SK-N-SH (cell line): ENCODE measurements at regions not wholly inside any gene's neighbourhood (a gene's known extent, or its start where the extent isn't known, plus 50 kb on each side); places are given as distances from the start of the nearest gene placed in this dataset.

Experiments
- CTCF ChIA-PET: fragments of 300-600, 350-600 bp; formaldehyde crosslinking; extraction: SDS; loops from one replicate; lab custom pipeline; 2021; lab: Yijun Ruan, JAX
- POLR2A ChIA-PET: fragments of 350-600 bp; sonication (Branson Sonifier 250); formaldehyde crosslinking; extraction: SDS; loops from one replicate; lab custom pipeline; 2020; ENCODE audit warnings: antibody characterized with exemption, inconsistent platforms; lab: Yijun Ruan, JAX
- DNase-seq: peaks from one replicate; pipeline ENCODE4 v3.0.0; 2012
- H2AFZ ChIP-seq: fragments of 200-600 bp; sonication (generic); 2 replicates; pipeline ENCODE4 v1.8.1; 2016; ENCODE audit warnings: antibody characterized with exemption, mild to moderate bottlenecking, low read depth
- H3F3A ChIP-seq: fragments of 200-600 bp; sonication (generic); replicated peaks from 2 replicates; pipeline ENCODE3; 2016; ENCODE audit warnings: antibody characterized with exemption, mild to moderate bottlenecking; ENCODE audit not compliant: insufficient read depth
- H3K27ac ChIP-seq, 2 experiments: fragments of 200-500 bp in 1 of 2; fragments of 200-600 bp in 1 of 2; sonication (Bioruptor generic) in 1 of 2; sonication (generic), shearing (Covaris generic) in 1 of 2; 2 replicates each; pipeline versions ENCODE4 v1.5.1 to v1.6.1; 2014 to 2016; ENCODE audit warnings: low read depth in 2 of 2, inconsistent platforms in 1 of 2, low read length in 1 of 2, mild to moderate bottlenecking in 1 of 2, mixed read lengths in 1 of 2
- H3K27me3 ChIP-seq: fragments of 200-600 bp; sonication (generic), shearing (Covaris generic); 2 replicates; pipeline ENCODE4 v1.6.1; 2016; ENCODE audit warnings: mixed run types; ENCODE audit not compliant: insufficient read depth
- H3K36me3 ChIP-seq, 2 experiments: fragments of 200-500 bp in 1 of 2; fragments of 200-600 bp in 1 of 2; sonication (Bioruptor generic) in 1 of 2; sonication (generic) in 1 of 2; replicated peaks in 1 of 2; 2 replicates each; pipeline versions ENCODE3 to v1.5.1; 2014 to 2016; ENCODE audit warnings: low read length in 1 of 2, mild to moderate bottlenecking in 1 of 2; ENCODE audit not compliant: insufficient read depth in 2 of 2, control insufficient read depth in 1 of 2
- H3K4me1 ChIP-seq, 2 experiments: fragments of 200-500 bp in 1 of 2; fragments of 200-600 bp in 1 of 2; sonication (Bioruptor generic) in 1 of 2; sonication (generic), shearing (Covaris generic) in 1 of 2; 2 replicates each; pipeline versions ENCODE4 v1.5.1 to v1.6.1; 2014 to 2016; ENCODE audit warnings: low read depth in 1 of 2, low read length in 1 of 2, mixed run types in 1 of 2; ENCODE audit not compliant: insufficient read depth in 2 of 2, control insufficient read depth in 1 of 2
- H3K4me2 ChIP-seq: fragments of 200-600 bp; sonication (generic), shearing (Covaris generic); 2 replicates; pipeline ENCODE4 v1.6.1; 2017; ENCODE audit warnings: mixed run types
- H3K4me3 ChIP-seq, 2 experiments: fragments of 200-500 bp in 1 of 2; fragments of 200-600 bp in 1 of 2; sonication (Bioruptor generic) in 1 of 2; sonication (generic), shearing (Covaris generic) in 1 of 2; 2 replicates each; pipeline versions ENCODE4 v1.5.1 to v1.8.1; 2014 to 2016; ENCODE audit warnings: low read depth in 2 of 2, inconsistent platforms in 1 of 2, low read length in 1 of 2, mild to moderate bottlenecking in 1 of 2, mixed read lengths in 1 of 2, moderate library complexity in 1 of 2
- H3K79me2 ChIP-seq: fragments of 200-600 bp; sonication (generic); 2 replicates; pipeline ENCODE4 v1.8.1; 2017; ENCODE audit warnings: mild to moderate bottlenecking; ENCODE audit not compliant: insufficient read depth
- H3K9ac ChIP-seq: fragments of 200-600 bp; sonication (generic); 2 replicates; pipeline ENCODE4 v1.6.1; 2017; ENCODE audit warnings: mixed run types
- H3K9me2 ChIP-seq: fragments of 200-600 bp; sonication (generic); 2 replicates; pipeline ENCODE4 v1.6.1; 2017; ENCODE audit warnings: mixed run types
- H3K9me3 ChIP-seq: fragments of 200-600 bp; sonication (generic); 2 replicates; pipeline ENCODE4 v1.6.1; 2017; ENCODE audit warnings: mixed run types, mild to moderate bottlenecking, moderate library complexity
- H4K20me1 ChIP-seq: fragments of 200-600 bp; sonication (generic); 2 replicates; pipeline ENCODE4 v1.6.1; 2017; ENCODE audit warnings: mild to moderate bottlenecking, mixed run types; ENCODE audit not compliant: insufficient read depth
- CTCF ChIP-seq: fragments of 200-600 bp; sonication (generic); IDR thresholded peaks from 2 replicates; pipeline ENCODE4 v1.6.1; 2017; ENCODE audit warnings: antibody characterized with exemption, mild to moderate bottlenecking, moderate library complexity
- EP300 ChIP-seq, 2 experiments: IDR thresholded peaks; 2 replicates each; pipeline versions ENCODE4 v1.4.0 to v1.6.1; 2012; ENCODE audit warnings: borderline replicate concordance in 1 of 2, low read depth in 1 of 2, low read length in 1 of 2
- EZH2phosphoT487 ChIP-seq: fragments of 200-600 bp; sonication (generic); IDR thresholded peaks from 2 replicates; pipeline ENCODE4 v1.6.1; 2017; ENCODE audit warnings: low read depth, mixed run types, mild to moderate bottlenecking, antibody characterized with exemption, moderate library complexity, borderline replicate concordance
- FOSL2 ChIP-seq: IDR thresholded peaks from 2 replicates; pipeline ENCODE4 v1.4.0; 2012; ENCODE audit warnings: low read depth, mild to moderate bottlenecking, moderate library complexity, borderline replicate concordance
- FOXJ3 ChIP-seq: sonication (generic); formaldehyde crosslinking; IDR thresholded peaks from 2 replicates; pipeline ENCODE4 v1.5.1; 2020; ENCODE audit warnings: mild to moderate bottlenecking, missing genetic modification reagents
- GATA2 ChIP-seq: sonication (generic); formaldehyde crosslinking; IDR thresholded peaks from 2 replicates; pipeline ENCODE4 v1.5.0; 2020; ENCODE audit warnings: mild to moderate bottlenecking, missing genetic modification reagents
- JUND ChIP-seq: IDR thresholded peaks from 2 replicates; pipeline ENCODE4 v1.4.0; 2012
- MXI1 ChIP-seq: IDR thresholded peaks from 2 replicates; pipeline ENCODE4 v1.6.1; 2012; ENCODE audit warnings: mild to moderate bottlenecking, low read depth, low read length, improper control_type of control experiment
- NRF1 ChIP-seq: IDR thresholded peaks from 2 replicates; pipeline ENCODE4 v1.6.1; 2012; ENCODE audit warnings: low read depth, mild to moderate bottlenecking, low read length
- PBX3 ChIP-seq: IDR thresholded peaks from 2 replicates; pipeline ENCODE4; 2012
- POLR2AphosphoS5 ChIP-seq: IDR thresholded peaks from 2 replicates; pipeline ENCODE4 v1.6.1; 2012; ENCODE audit warnings: low read depth, low read length
- RCOR1 ChIP-seq: fragments of 150-350 bp; IDR thresholded peaks from 2 replicates; pipeline ENCODE4 v1.6.1; 2017; ENCODE audit warnings: antibody characterized with exemption, low read length
- RFX5 ChIP-seq: IDR thresholded peaks from 2 replicates; pipeline ENCODE4 v1.6.1; 2012; ENCODE audit warnings: mild to moderate bottlenecking, improper control_type of control experiment, low read length
- SIN3A ChIP-seq: IDR thresholded peaks from 2 replicates; pipeline ENCODE4 v1.6.1; 2012; ENCODE audit warnings: low read depth, mild to moderate bottlenecking, low read length, moderate library complexity, borderline replicate concordance
- SMC3 ChIP-seq: IDR thresholded peaks from 2 replicates; pipeline ENCODE4 v1.6.1; 2012; ENCODE audit warnings: low read depth, low read length, improper control_type of control experiment
- TAF1 ChIP-seq: IDR thresholded peaks from 2 replicates; pipeline ENCODE4 v1.6.1; 2012; ENCODE audit warnings: low read depth, mild to moderate bottlenecking, low read length, moderate library complexity, borderline replicate concordance
- USF1 ChIP-seq: IDR thresholded peaks from 2 replicates; pipeline ENCODE4 v1.4.0; 2012; ENCODE audit warnings: low read depth, borderline replicate concordance
- USF2 ChIP-seq: fragments of 150-350 bp; IDR thresholded peaks from 2 replicates; pipeline ENCODE4 v1.6.1; 2017; ENCODE audit warnings: antibody characterized with exemption, low read length, low read depth, borderline replicate concordance
- ZBTB33 ChIP-seq: IDR thresholded peaks from 2 replicates; pipeline ENCODE4 v1.4.0; 2012; ENCODE audit warnings: low read depth, borderline replicate concordance
- WGBS: methylation state at CpG from one replicate; pipeline ENCODE4 v1.1.6; 2017; ENCODE audit warnings: low lambda C conversion rate; 5-methylcytosine and 5-hydroxymethylcytosine counted together

GRCh38 chr9:80085668-80086067 is 513.9 kb downstream of the TLE4 start:
- Histone ChIP-seq H3F3A (no peaks in the 10 kb centered on the region), H3K27ac (no peak overlapping the region), H2AFZ (no peak overlapping the region), H3K4me2 (no peak overlapping the region), H3K79me2 (no peaks in the 10 kb centered on the region), H4K20me1 (no peaks in the 10 kb centered on the region), H3K9me2 (no peaks in the 10 kb centered on the region), H3K36me3 (no peaks in the 10 kb centered on the region), H3K9ac (no peak overlapping the region), H3K27me3 (no peaks in the 10 kb centered on the region), H3K4me1 (no peaks in the 10 kb centered on the region), H3K9me3 (no peaks in the 10 kb centered on the region), H3K4me3 (no peak overlapping the region)
- CTCF ChIA-PET, result no interaction called here
- TF ChIP-seq SIN3A (no peak), USF1 (no peak), GATA2 (CRISPR knock-in tag) (no peak), FOSL2 (no peak), SMC3 (no peak), CTCF (no peak), FOXJ3 (CRISPR knock-in tag) (no peak), MXI1 (no peak), POLR2AphosphoS5 (no peak), TAF1 (no peak), EP300 (IDR thresholded peaks at IDR 0.05; ENCODE audit: borderline replicate concordance in 1 of 2, low read depth in 1 of 2, low read length in 1 of 2) (no peak), RFX5 (no peak)
- 28% methylated on average over 1 of the region's 1 CpG for WGBS
- POLR2A ChIA-PET, result no interaction called here
- no peak for DNase-seq

GRCh38 chr9:80082213-80082612 is 510.4 kb downstream of the TLE4 start:
- H3K4me1 ChIP-seq, result no peaks in the 10 kb centered on the region
- no peak for DNase-seq
- H3K27ac ChIP-seq, result no peak overlapping the region
- no peaks in the 10 kb centered on the region for H3K27me3 ChIP-seq
- no peaks in the 10 kb centered on the region for H3K9me2 ChIP-seq
- H3K9ac ChIP-seq, result no peak overlapping the region
- CTCF ChIA-PET, result interaction anchor here (1.1 kb wide), 1 partner anchor 8 kb away, joined by 3 read pairs; no protein-coding TSS in a partner anchor
- no peak overlapping the region for H3K4me2 ChIP-seq
- POLR2A ChIA-PET, result no interaction called here
- no peak overlapping the region for H3K4me3 ChIP-seq
- H3K9me3 ChIP-seq, result no peaks in the 10 kb centered on the region
- H3F3A ChIP-seq, result no peaks in the 10 kb centered on the region
- H4K20me1 ChIP-seq, result no peaks in the 10 kb centered on the region
- no peaks in the 10 kb centered on the region for H3K36me3 ChIP-seq
- no peak overlapping the region for H2AFZ ChIP-seq
- 37% methylated on average over 2 of the region's 2 CpGs for WGBS
- no peaks in the 10 kb centered on the region for H3K79me2 ChIP-seq
- no peak for TF ChIP-seq FOSL2
- TF ChIP-seq PBX3, result no peak
- TF ChIP-seq EZH2phosphoT487, result no peak
- no peak for TF ChIP-seq RFX5
- no peak for TF ChIP-seq ZBTB33
- no peak for TF ChIP-seq USF2
- TF ChIP-seq EP300 (IDR thresholded peaks at IDR 0.05; ENCODE audit: borderline replicate concordance in 1 of 2, low read depth in 1 of 2, low read length in 1 of 2), result no peak
- TF ChIP-seq JUND, result no peak
- no peak for TF ChIP-seq CTCF
- TF ChIP-seq GATA2 (CRISPR knock-in tag), result no peak
- no peak for TF ChIP-seq RCOR1
- TF ChIP-seq NRF1, result no peak
- TF ChIP-seq FOXJ3 (CRISPR knock-in tag), result no peak
